ENCODE measurements at regions not wholly inside any gene's neighbourhood (a gene's known extent, or its start where the extent isn't known, plus 50 kb on each side); places are given as distances from the start of the nearest gene placed in this dataset.

- TF ChIP-seq ZFP3 (CRISPR knock-in tag; IDR thresholded peaks at IDR 0.05) (no peak), SNAI2 (CRISPR knock-in tag; IDR thresholded peaks at IDR 0.05) (no peak)
- TF ChIP-seq, protein P1, sequence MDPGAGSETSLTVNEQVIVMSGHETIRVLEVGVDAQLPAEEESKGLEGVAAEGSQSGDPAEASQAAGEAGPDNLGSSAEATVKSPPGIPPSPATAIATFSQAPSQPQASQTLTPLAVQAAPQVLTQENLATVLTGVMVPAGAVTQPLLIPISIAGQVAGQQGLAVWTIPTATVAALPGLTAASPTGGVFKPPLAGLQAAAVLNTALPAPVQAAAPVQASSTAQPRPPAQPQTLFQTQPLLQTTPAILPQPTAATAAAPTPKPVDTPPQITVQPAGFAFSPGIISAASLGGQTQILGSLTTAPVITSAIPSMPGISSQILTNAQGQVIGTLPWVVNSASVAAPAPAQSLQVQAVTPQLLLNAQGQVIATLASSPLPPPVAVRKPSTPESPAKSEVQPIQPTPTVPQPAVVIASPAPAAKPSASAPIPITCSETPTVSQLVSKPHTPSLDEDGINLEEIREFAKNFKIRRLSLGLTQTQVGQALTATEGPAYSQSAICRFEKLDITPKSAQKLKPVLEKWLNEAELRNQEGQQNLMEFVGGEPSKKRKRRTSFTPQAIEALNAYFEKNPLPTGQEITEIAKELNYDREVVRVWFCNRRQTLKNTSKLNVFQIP (CRISPR knock-in tag; IDR thresholded peaks at IDR 0.05; ENCODE audit: borderline replicate concordance, low read depth) = no peak
Measured at GRCh38 chr1:185574139-185574875, 159.9 kb upstream of the HMCN1 start.

Measured in SK-N-SH treated with all-trans-retinoic acid at 6 μM for 48 hours (cell line).